K562 (cell line): ENCODE measurements at regions not wholly inside any gene's neighbourhood (a gene's known extent, or its start where the extent isn't known, plus 50 kb on each side); places are given as distances from the start of the nearest gene placed in this dataset.

ENCODE experiments used
- ARHGAP35 ChIP-seq: fragments of 450-650 bp; IDR thresholded peaks from 2 replicates; pipeline ENCODE4 v1.6.1; 2018; ENCODE audit not compliant: partially characterized antibody
- CREBBP ChIP-seq: IDR thresholded peaks from one replicate; pipeline ENCODE4 v1.6.1; 2012; ENCODE audit warnings: low read depth, mild to moderate bottlenecking, control low read depth, inconsistent platforms, low read length
- CTCF ChIP-seq, 3 experiments: IDR thresholded peaks in 2 of 3; conservative IDR thresholded peaks in 1 of 3; 2 replicates each; pipeline ENCODE4 v1.5.1; 2011 to 2012; ENCODE audit warnings: low read length in 3 of 3, mild to moderate bottlenecking in 3 of 3, control low read depth in 2 of 3, improper control_type of control experiment in 1 of 3, inconsistent platforms in 1 of 3, low read depth in 1 of 3, mixed read lengths in 1 of 3, moderate library complexity in 1 of 3; ENCODE audit not compliant: insufficient read depth in 2 of 3
- DDX20 ChIP-seq: fragments of 450-650 bp; IDR thresholded peaks from 2 replicates; pipeline ENCODE4 v1.6.1; 2016; ENCODE audit warnings: missing genetic modification characterization, low read depth, mild to moderate bottlenecking, missing compliant biosample characterization, moderate library complexity
- GABPB2 ChIP-seq: fragments of 250-450 bp; sonication (Bioruptor Pico); conservative IDR thresholded peaks from 2 replicates; pipeline ENCODE4 v1.5.1; 2021; ENCODE audit warnings: mild to moderate bottlenecking
- KLF10 ChIP-seq: fragments of 250-450 bp; sonication (Bioruptor Pico); IDR thresholded peaks from 2 replicates; pipeline ENCODE4 v1.6.1; 2021; ENCODE audit warnings: matching md5 sums
- NFATC3 ChIP-seq: fragments of 450-650 bp; IDR thresholded peaks from 2 replicates; pipeline ENCODE4 v1.6.1; 2017; ENCODE audit warnings: mild to moderate bottlenecking
- NFRKB ChIP-seq: fragments of 450-650 bp; IDR thresholded peaks from 2 replicates; pipeline ENCODE4 v1.6.1; 2016; ENCODE audit warnings: low read depth
- PTBP1 ChIP-seq: fragments of 200-400 bp; formaldehyde crosslinking; IDR thresholded peaks from 2 replicates; pipeline ENCODE4 v1.6.1; 2017; ENCODE audit warnings: low read depth, low read length
- RBFOX2 ChIP-seq: fragments of 200-400 bp; formaldehyde crosslinking; IDR thresholded peaks from 2 replicates; pipeline ENCODE4 v1.6.1; 2017; ENCODE audit warnings: low read depth, mild to moderate bottlenecking, low read length, moderate library complexity
- SP2 ChIP-seq: IDR thresholded peaks from 2 replicates; pipeline ENCODE4 v1.6.1; 2011; ENCODE audit warnings: mild to moderate bottlenecking, low read depth, low read length, moderate library complexity; ENCODE audit not compliant: poor library complexity, severe bottlenecking; ENCODE audit errors: extremely low read depth
- SREBF2 ChIP-seq: sonication (generic); formaldehyde crosslinking; IDR thresholded peaks from 2 replicates; pipeline ENCODE4 v1.4.0; 2020; ENCODE audit warnings: mild to moderate bottlenecking, missing genetic modification reagents
- SRSF9 ChIP-seq: fragments of 200-400 bp; formaldehyde crosslinking; IDR thresholded peaks from 2 replicates; pipeline ENCODE4 v1.6.1; 2017; ENCODE audit warnings: low read depth, low read length, borderline replicate concordance
- ZBED1 ChIP-seq: IDR thresholded peaks from 2 replicates; pipeline ENCODE4 v1.6.1; 2014
- ZNF146 ChIP-seq: IDR thresholded peaks from one replicate; pipeline ENCODE4 v1.6.1; 2018; ENCODE audit warnings: missing compliant biosample characterization; ENCODE audit not compliant: unreplicated experiment
- ZNF253 ChIP-seq: fragments of 250-450 bp; sonication (Bioruptor Pico); conservative IDR thresholded peaks from 2 replicates; pipeline ENCODE4 v1.6.1; 2021; ENCODE audit warnings: mild to moderate bottlenecking
- ZNF76 ChIP-seq: fragments of 250-450 bp; sonication (Bioruptor Pico); IDR thresholded peaks from 2 replicates; pipeline ENCODE4 v1.4.0; 2020; ENCODE audit warnings: mild to moderate bottlenecking, moderate library complexity, borderline replicate concordance
- ZSCAN29 ChIP-seq: fragments of 450-650 bp; IDR thresholded peaks from 2 replicates; pipeline ENCODE4 v1.6.1; 2017
- TF ChIP-seq, protein P1 (sequence below): IDR thresholded peaks from 2 replicates; pipeline ENCODE4 v1.6.1; 2014; ENCODE audit warnings: antibody characterized with exemption
- TF ChIP-seq, protein P2 (sequence below): fragments of 200-800 bp; sonication (Bioruptor generic); IDR thresholded peaks from 2 replicates; pipeline ENCODE4 v1.6.1; 2017; ENCODE audit warnings: missing genetic modification characterization, missing compliant biosample characterization
- TF ChIP-seq, protein P3 (sequence below): sonication (generic); formaldehyde crosslinking; IDR thresholded peaks from 2 replicates; pipeline ENCODE4 v1.5.0; 2020; ENCODE audit warnings: missing genetic modification reagents
- TF ChIP-seq, protein P4 (sequence below): sonication (generic); formaldehyde crosslinking; IDR thresholded peaks from 2 replicates; pipeline ENCODE4 v1.8.1; 2023; ENCODE audit warnings: mild to moderate bottlenecking, missing genetic modification reagents

- TF ChIP-seq, protein P1, sequence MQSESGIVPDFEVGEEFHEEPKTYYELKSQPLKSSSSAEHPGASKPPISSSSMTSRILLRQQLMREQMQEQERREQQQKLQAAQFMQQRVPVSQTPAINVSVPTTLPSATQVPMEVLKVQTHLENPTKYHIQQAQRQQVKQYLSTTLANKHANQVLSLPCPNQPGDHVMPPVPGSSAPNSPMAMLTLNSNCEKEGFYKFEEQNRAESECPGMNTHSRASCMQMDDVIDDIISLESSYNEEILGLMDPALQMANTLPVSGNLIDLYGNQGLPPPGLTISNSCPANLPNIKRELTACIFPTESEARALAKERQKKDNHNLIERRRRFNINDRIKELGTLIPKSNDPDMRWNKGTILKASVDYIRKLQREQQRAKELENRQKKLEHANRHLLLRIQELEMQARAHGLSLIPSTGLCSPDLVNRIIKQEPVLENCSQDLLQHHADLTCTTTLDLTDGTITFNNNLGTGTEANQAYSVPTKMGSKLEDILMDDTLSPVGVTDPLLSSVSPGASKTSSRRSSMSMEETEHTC: peak; percentile 75
- TF ChIP-seq, protein P2, sequence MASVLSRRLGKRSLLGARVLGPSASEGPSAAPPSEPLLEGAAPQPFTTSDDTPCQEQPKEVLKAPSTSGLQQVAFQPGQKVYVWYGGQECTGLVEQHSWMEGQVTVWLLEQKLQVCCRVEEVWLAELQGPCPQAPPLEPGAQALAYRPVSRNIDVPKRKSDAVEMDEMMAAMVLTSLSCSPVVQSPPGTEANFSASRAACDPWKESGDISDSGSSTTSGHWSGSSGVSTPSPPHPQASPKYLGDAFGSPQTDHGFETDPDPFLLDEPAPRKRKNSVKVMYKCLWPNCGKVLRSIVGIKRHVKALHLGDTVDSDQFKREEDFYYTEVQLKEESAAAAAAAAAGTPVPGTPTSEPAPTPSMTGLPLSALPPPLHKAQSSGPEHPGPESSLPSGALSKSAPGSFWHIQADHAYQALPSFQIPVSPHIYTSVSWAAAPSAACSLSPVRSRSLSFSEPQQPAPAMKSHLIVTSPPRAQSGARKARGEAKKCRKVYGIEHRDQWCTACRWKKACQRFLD (CRISPR knock-in tag): peak; percentile 96
- TF ChIP-seq ARHGAP35: no peak
- no peak for TF ChIP-seq ZNF253
- peak; percentile 34; the same call in 1 of the 2 replicates for TF ChIP-seq RBFOX2
- no peak for TF ChIP-seq KLF10
- TF ChIP-seq, protein P3, sequence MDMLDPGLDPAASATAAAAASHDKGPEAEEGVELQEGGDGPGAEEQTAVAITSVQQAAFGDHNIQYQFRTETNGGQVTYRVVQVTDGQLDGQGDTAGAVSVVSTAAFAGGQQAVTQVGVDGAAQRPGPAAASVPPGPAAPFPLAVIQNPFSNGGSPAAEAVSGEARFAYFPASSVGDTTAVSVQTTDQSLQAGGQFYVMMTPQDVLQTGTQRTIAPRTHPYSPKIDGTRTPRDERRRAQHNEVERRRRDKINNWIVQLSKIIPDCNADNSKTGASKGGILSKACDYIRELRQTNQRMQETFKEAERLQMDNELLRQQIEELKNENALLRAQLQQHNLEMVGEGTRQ (CRISPR knock-in tag): no peak
- peak; percentile 76; the same call in 1 of the 2 replicates for TF ChIP-seq NFATC3
- TF ChIP-seq ZNF146 (CRISPR knock-in tag): no peak
- no peak for TF ChIP-seq SP2
- TF ChIP-seq CREBBP: no peak
- no peak for TF ChIP-seq CTCF (IDR thresholded peaks at IDR 0.05 in 2 of 3, conservative IDR thresholded peaks at IDR 0.05 in 1 of 3; ENCODE audit: insufficient read depth in 2 of 3, low read depth in 1 of 3, low read length in 3 of 3)
- no peak for TF ChIP-seq GABPB2 (CRISPR knock-in tag)
- no peak for TF ChIP-seq DDX20 (tag)
- no peak for TF ChIP-seq NFRKB
- TF ChIP-seq PTBP1: no peak
- no peak for TF ChIP-seq ZSCAN29
- TF ChIP-seq ZNF76 (CRISPR knock-in tag): no peak
- TF ChIP-seq, protein P4, sequence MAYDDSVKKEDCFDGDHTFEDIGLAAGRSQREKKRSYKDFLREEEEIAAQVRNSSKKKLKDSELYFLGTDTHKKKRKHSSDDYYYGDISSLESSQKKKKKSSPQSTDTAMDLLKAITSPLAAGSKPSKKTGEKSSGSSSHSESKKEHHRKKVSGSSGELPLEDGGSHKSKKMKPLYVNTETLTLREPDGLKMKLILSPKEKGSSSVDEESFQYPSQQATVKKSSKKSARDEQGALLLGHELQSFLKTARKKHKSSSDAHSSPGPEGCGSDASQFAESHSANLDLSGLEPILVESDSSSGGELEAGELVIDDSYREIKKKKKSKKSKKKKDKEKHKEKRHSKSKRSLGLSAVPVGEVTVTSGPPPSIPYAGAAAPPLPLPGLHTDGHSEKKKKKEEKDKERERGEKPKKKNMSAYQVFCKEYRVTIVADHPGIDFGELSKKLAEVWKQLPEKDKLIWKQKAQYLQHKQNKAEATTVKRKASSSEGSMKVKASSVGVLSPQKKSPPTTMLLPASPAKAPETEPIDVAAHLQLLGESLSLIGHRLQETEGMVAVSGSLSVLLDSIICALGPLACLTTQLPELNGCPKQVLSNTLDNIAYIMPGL (CRISPR knock-in tag): no peak
- no peak for TF ChIP-seq SRSF9
- peak; percentile 93 for TF ChIP-seq ZBED1
- TF ChIP-seq SREBF2 (CRISPR knock-in tag): no peak
Observed at GRCh38 chr9:108093773-108094675, 604.5 kb upstream of the KLF4 start (continued).
